ENCODE measurements at regions not wholly inside any gene's neighbourhood (a gene's known extent, or its start where the extent isn't known, plus 50 kb on each side); places are given as distances from the start of the nearest gene placed in this dataset.

DNA sequence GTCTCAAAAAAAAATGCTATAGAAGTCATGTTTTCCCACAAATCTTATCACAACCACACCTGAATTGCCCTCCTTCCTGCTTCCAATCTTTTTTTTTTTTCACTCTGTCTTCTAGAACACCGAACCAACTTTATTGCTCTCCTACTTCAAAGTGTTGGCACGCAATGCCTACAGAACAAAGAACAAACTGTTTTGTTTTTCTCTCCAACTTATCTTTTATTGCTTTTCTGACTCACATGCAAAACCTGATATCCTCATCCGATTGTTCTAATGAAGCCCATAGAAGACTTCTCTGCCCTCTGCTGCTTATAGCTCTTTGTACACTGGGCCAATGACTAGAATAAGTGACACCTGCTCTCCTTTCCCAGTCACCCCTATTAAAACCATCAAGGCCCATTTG is 602.8 kb downstream of the EPHA4 start:
- TF ChIP-seq, protein P1, sequence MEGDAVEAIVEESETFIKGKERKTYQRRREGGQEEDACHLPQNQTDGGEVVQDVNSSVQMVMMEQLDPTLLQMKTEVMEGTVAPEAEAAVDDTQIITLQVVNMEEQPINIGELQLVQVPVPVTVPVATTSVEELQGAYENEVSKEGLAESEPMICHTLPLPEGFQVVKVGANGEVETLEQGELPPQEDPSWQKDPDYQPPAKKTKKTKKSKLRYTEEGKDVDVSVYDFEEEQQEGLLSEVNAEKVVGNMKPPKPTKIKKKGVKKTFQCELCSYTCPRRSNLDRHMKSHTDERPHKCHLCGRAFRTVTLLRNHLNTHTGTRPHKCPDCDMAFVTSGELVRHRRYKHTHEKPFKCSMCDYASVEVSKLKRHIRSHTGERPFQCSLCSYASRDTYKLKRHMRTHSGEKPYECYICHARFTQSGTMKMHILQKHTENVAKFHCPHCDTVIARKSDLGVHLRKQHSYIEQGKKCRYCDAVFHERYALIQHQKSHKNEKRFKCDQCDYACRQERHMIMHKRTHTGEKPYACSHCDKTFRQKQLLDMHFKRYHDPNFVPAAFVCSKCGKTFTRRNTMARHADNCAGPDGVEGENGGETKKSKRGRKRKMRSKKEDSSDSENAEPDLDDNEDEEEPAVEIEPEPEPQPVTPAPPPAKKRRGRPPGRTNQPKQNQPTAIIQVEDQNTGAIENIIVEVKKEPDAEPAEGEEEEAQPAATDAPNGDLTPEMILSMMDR (IDR thresholded peaks at IDR 0.05), result no peak
- TF ChIP-seq POLR2AphosphoS5 (IDR thresholded peaks at IDR 0.05), result no peak

All from breast epithelium (tissue), 3 donors.